Kidney epithelial cell (primary cell): ENCODE measurements at regions not wholly inside any gene's neighbourhood (a gene's known extent, or its start where the extent isn't known, plus 50 kb on each side); places are given as distances from the start of the nearest gene placed in this dataset.
"Not testable (repeated sequence)": the region's sequence is repeated elsewhere in the genome, so short reads cannot be mapped to it uniquely, and the experiment has no call there.

Experiments
- DNase-seq: peaks from one replicate; pipeline ENCODE4 v3.0.0-alpha.2; 2010; ENCODE audit warnings: low read depth
- H3K27me3 ChIP-seq: 2 replicates; pipeline ENCODE4 v1.6.0; 2011; ENCODE audit warnings: low read length; ENCODE audit not compliant: control insufficient read depth, insufficient read depth
- H3K36me3 ChIP-seq: 2 replicates; pipeline ENCODE4 v1.5.1; 2011; ENCODE audit warnings: low read length; ENCODE audit not compliant: control insufficient read depth, insufficient read depth
- H3K4me3 ChIP-seq: 2 replicates; pipeline ENCODE4 v1.5.1; 2011; ENCODE audit warnings: low read depth, mild to moderate bottlenecking, control low read depth, low read length
- TF ChIP-seq, protein P1 (sequence below): IDR thresholded peaks from 2 replicates; pipeline ENCODE4 v1.5.1; 2011; ENCODE audit warnings: mild to moderate bottlenecking, moderate library complexity, low read length, control low read depth, inconsistent platforms; ENCODE audit not compliant: insufficient read depth, poor library complexity, severe bottlenecking

DNA sequence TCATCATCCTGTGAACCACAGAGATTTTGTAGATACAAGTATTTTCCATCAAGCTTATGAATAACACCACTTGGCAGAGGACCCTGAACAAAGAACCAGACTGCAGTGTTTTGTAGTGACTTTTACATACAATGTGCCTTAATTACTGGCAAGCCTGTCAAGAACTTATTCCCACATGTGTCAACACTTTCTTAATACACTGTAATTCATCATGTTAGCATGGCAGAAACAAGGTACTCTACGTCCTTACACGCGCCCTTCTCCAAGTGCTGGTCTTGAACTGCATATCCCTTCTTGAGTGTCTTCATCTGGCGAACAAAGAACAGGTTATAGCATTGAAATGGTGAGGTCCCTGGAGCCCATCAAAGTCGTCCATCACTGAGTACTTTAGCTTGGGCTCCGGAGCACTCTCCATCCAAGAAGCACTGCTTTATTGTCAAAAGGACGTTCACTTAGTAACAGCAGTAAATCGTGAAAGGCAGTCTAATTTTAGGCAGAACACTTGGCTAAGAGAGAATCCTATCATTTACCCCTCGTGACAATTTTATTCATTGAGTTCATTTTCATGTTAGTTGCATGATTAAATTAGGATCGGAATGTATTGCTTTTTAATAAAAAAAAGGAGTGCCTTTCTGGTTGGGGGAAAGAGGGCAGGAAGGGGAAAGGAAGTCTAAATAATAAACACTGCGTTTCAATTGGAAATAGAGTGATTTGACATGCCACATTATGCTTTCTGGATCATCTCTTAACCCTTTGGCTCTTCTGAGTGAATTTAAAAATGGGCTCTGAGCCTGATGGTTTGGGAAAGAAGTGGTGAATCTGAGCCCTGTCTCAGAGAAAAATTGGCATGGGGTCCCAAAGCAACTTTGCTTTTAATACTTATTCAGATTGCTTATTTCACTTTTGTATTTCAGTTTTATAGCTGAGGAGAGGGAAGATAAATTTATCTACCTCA is 376.1 kb downstream of the DLEU7 start:
- H3K4me3 ChIP-seq, result no peak overlapping the region
- no peaks in the 10 kb centered on the region for H3K36me3 ChIP-seq
- TF ChIP-seq, protein P1, sequence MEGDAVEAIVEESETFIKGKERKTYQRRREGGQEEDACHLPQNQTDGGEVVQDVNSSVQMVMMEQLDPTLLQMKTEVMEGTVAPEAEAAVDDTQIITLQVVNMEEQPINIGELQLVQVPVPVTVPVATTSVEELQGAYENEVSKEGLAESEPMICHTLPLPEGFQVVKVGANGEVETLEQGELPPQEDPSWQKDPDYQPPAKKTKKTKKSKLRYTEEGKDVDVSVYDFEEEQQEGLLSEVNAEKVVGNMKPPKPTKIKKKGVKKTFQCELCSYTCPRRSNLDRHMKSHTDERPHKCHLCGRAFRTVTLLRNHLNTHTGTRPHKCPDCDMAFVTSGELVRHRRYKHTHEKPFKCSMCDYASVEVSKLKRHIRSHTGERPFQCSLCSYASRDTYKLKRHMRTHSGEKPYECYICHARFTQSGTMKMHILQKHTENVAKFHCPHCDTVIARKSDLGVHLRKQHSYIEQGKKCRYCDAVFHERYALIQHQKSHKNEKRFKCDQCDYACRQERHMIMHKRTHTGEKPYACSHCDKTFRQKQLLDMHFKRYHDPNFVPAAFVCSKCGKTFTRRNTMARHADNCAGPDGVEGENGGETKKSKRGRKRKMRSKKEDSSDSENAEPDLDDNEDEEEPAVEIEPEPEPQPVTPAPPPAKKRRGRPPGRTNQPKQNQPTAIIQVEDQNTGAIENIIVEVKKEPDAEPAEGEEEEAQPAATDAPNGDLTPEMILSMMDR, result no peak
- H3K27me3 ChIP-seq, result no peaks in the 10 kb centered on the region
- no peak for DNase-seq

DNA sequence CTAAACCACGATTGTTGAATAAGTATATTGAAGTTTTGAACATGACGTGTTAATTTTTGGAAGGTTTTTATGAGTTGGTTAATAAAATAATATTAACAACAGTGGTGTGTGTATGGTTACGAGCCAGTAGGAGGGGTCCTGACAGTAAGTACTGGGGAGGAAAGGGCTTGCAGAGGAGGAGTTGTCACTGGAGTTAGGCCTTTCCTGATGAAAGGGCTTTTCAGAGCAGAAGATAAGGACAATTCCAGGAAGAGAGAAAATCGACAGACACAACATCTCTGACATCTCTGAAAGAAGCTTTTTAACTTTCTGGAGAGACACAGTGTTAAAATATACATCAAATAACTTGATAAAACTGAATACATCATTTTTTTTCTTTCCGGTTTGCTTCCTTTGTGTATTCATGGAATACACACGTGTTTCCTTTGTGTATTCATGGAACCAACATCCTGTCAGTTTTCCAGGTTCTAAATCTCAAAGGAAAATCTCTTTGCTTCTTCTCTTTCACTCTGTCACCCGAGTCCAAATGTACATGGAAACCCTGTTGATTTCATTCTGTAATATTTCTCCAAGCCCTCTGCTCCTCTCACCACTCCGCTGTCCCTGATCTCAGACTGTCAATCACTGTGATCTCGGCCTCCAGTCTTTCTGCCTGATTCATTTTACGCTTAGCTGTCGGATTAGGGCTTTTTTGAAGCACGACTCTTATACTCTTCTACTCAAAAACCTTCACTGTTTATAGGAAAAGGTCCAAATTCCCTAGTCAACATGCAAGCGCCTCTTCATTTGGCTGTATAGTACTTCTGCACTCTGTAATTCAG is 374.4 kb downstream of the DLEU7 start:
- no peaks in the 10 kb centered on the region for H3K36me3 ChIP-seq
- H3K4me3 ChIP-seq, result no peak overlapping the region
- TF ChIP-seq, protein P1, result no peak
- no peaks in the 10 kb centered on the region for H3K27me3 ChIP-seq
- no peak for DNase-seq

DNA sequence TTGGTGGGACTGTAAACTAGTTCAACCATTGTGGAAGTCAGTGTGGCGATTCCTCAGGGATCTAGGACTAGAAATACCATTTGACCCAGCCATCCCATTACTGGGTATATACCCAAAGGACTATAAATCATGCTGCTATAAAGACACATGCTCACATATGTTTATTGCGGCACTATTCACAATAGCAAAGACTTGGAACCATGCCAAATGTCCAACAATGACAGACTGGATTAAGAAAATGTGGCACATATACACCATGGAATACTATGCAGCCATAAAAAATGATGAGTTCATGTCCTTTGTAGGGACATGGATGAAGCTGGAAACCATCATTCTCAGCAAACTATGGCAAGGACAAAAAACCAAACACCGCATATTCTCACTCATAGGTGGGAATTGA is 370.4 kb downstream of the DLEU7 start:
- H3K36me3 ChIP-seq, DNase-seq, H3K4me3 ChIP-seq, H3K27me3 ChIP-seq: not testable (repeated sequence)

DNA sequence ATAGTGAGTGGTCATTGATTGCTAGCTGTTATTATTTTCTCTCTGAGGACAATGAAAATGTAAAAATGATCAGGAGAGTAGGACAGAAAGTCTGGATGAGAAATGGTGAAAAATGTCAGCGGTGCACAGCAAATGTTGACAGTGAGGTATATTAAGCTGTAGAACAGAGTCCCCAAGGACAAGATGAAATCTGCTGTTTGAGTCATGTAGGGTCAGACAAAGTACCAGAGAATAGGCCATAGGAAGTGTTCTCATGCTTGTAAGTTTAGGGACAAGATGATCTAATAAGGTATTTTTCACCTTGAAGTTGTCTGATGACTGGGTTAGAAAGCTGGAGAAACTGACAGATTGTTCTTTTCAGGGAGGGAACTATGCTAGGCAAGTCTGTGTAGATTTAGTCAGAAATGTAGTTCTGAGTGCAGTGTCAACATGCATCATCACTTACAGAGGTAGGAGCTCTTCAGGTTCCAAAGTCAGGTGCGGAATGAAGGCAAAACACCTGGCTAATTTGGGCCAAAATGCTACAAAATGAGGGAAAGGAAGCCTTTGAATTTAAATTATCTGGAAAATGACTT is 369.3 kb downstream of the DLEU7 start:
- Histone ChIP-seq H3K36me3 (no peaks in the 10 kb centered on the region), H3K27me3 (no peaks in the 10 kb centered on the region), H3K4me3 (no peak overlapping the region)
- DNase-seq, result no peak
- TF ChIP-seq, protein P1, result no peak

DNA sequence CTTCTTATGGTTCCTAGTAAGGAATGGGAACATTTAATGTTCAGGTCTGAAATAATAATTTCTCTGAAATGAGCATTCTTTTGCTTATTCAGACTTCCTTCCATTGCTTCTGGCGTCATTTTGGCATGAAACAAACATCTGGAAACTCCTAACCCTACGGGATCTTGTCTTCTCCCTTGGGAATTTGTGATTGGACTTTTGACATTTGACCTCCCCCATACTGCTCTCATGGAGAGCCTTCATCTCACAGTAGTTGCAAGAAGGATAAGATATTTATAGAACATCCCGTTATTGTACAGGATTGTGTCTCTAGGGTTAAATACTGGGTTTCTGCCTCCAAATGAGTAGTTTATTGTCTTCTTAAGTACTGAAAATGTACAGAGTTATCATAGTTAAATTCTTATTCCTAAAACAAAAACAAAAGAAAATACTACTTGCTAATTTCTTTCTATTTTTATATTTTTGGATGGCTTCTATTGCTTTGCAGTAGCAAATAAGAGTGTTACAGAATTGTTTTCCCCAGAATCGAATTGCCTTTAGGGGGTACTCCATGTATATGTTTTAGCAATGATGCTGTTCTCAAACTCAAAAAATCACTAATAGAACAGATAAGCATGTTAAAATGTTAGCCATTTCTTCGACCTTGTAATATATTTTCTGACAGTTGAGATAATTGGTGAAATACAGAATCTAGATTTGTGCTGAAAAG is 366.8 kb downstream of the DLEU7 start:
- Histone ChIP-seq H3K27me3 (no peaks in the 10 kb centered on the region), H3K36me3 (no peaks in the 10 kb centered on the region), H3K4me3 (no peak overlapping the region)
- DNase-seq, result no peak
- TF ChIP-seq, protein P1, result no peak

DNA sequence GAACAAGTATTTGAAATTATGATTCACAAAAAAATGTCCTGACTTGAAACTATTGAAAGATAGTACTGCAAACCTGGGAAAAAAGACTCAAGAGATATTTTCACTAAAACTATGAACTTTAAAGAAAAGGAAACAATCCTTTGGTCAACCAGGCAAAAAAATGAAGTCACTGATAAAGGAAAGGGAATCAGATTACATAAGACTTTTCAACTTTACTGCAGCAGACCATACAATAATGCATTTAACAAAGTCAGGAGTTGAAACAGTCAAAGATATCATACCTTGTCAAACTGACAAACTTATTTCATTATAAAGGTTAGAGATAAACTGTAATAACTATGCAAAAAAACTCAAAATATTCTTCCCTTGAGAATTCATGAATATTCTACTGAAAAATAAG is 361.6 kb downstream of the DLEU7 start:
- TF ChIP-seq, protein P1, result no peak
- DNase-seq, result no peak

More for the DNA sequence above, 361.6 kb downstream of the DLEU7 start:
- Histone ChIP-seq H3K27me3 (no peaks in the 10 kb centered on the region), H3K4me3 (no peak overlapping the region), H3K36me3 (no peaks in the 10 kb centered on the region)
